Heart right ventricle (tissue), 16 donors: ENCODE measurements at regions not wholly inside any gene's neighbourhood (a gene's known extent, or its start where the extent isn't known, plus 50 kb on each side); places are given as distances from the start of the nearest gene placed in this dataset.

Experiments
- ATAC-seq, 8 donors: fragments of 200-7000 bp; cut with Tn5 transposase; one replicate each; pipeline ENCODE4 v1.9.1; 2020; ENCODE audit warnings: mild to moderate bottlenecking in 8 of 8, moderate library complexity in 8 of 8, moderate number of reproducible peaks in 1 of 8
- DNase-seq, 2 donors: peaks; one replicate each; pipeline ENCODE4 v3.0.0-alpha.2; 2020
- H3K27ac ChIP-seq, 10 donors: fragments of 200-600 bp; sonication (generic) in 2 of 10; one replicate each; pipeline versions ENCODE4 v1.5.0 to v1.8.0; 2020 to 2022; ENCODE audit warnings: mild to moderate bottlenecking in 3 of 10
- H3K27me3 ChIP-seq, 7 donors: fragments of 200-600 bp; one replicate each; pipeline ENCODE4 v1.8.0; 2021 to 2022; ENCODE audit warnings: mild to moderate bottlenecking in 2 of 7
- H3K36me3 ChIP-seq, 9 donors: fragments of 200-600 bp; sonication (generic) in 1 of 9; one replicate each; pipeline versions ENCODE4 v1.5.0 to v1.8.0; 2020 to 2022; ENCODE audit warnings: mild to moderate bottlenecking in 2 of 9
- H3K4me1 ChIP-seq, 9 donors: fragments of 200-600 bp; sonication (generic) in 1 of 9; one replicate each; pipeline versions ENCODE4 v1.5.0 to v1.8.0; 2020 to 2022; ENCODE audit warnings: mild to moderate bottlenecking in 4 of 9
- H3K4me3 ChIP-seq, 10 donors: fragments of 200-600 bp; sonication (generic) in 2 of 10; one replicate each; pipeline versions ENCODE4 v1.5.0 to v1.8.0; 2020 to 2022; ENCODE audit warnings: mild to moderate bottlenecking in 7 of 10, moderate library complexity in 2 of 10
- H3K9me3 ChIP-seq, 11 donors: fragments of 200-600 bp in 10 of 11; sonication (generic) in 2 of 11; one replicate each; pipeline versions ENCODE4 v1.5.0 to v1.8.0; 2013 to 2022; ENCODE audit warnings: mild to moderate bottlenecking in 2 of 11, control low read depth in 1 of 11, moderate library complexity in 1 of 11
- WGBS, 2 donors: extraction: QIAGEN DNeasy Blood & Tissue Kit; methylation state at CpG; one replicate each; pipeline ENCODE4 v1.1.7; 2013; ENCODE audit warnings: inconsistent platforms in 1 of 2; 5-methylcytosine and 5-hydroxymethylcytosine counted together
- intact Hi-C, 10 donors: fragments of 100-400 bp; cut with DNase I; formaldehyde crosslinking; loops; one replicate each; pipeline versions ENCODE4 v1.11.1 to v1.14.2; 2022
- TF ChIP-seq, protein P1 (sequence below), 9 donors: fragments of 200-600 bp; sonication (generic) in 2 of 9; IDR thresholded peaks; one replicate each; pipeline versions ENCODE4 v1.5.0 to v1.8.0; 2021 to 2022; ENCODE audit warnings: antibody characterized with exemption in 9 of 9, mild to moderate bottlenecking in 5 of 9, moderate library complexity in 1 of 9
- donor health status: Arrhythmogenic right ventricular cardiomyopathy.
- donor health status: ischemic (EF 13 %, LVEDD 7.1; RV severe dilation, severe dysfunction).
- donor health status: healthy with polysubstance abuse.
- donor health status: DM: no; HTN: yes; CAD: no.
- donor health status: DM: no; HTN: no; CAD: no.
- donor health status: ischemic (EF 25% LVEDD 6.9; RV normal size, moderate dysfunction).
- donor health status: ischemic (EF 25% LVEDD 5.7; RV mildly dilated, moderate dysfunction).
- donor health status: healthy.
- donor health status: DM: yes; HTN: yes; CAD: no.
- donor health status: Ischemic cardiomyopathy.
- donor health status: ischemic (EF 35%, LVEDD 5.7; RV mildly dilated, moderate dysfunction).
- donor health status: nonischemic (EF 11% LVEDD 7.7; RV severe dilation, severe dysfunction).
- donor health status: DM: yes; HTN: yes; CAD: no.
- donor health status: PGD.
- donor health status: ischemic (EF 29% LVEDD 5.4; RV normal size, mild dysfunction).
- donor health status: nonischemic (EF 23%, LVEDD 6.1; RV moderate dilation, normal function).

GRCh38 chr10:6336016-6336415 lies 133.3 kb downstream of the PFKFB3 start:
- no peaks in the 10 kb centered on the region for H3K9me3 ChIP-seq
- H3K4me1 ChIP-seq = no peaks in the 10 kb centered on the region
- 86 to 91% methylated on average over 3 of the region's 3 CpGs for WGBS, 2 donors
- DNase-seq = no peak
- intact Hi-C loops = no loop called here
- no peak overlapping the region for H3K4me3 ChIP-seq
- peaks cover 0 to 3% (median 0%) of the 10 kb centered on the region in 7 donors for H3K27me3 ChIP-seq
- H3K36me3 ChIP-seq = no peaks in the 10 kb centered on the region
- TF ChIP-seq, protein P1, sequence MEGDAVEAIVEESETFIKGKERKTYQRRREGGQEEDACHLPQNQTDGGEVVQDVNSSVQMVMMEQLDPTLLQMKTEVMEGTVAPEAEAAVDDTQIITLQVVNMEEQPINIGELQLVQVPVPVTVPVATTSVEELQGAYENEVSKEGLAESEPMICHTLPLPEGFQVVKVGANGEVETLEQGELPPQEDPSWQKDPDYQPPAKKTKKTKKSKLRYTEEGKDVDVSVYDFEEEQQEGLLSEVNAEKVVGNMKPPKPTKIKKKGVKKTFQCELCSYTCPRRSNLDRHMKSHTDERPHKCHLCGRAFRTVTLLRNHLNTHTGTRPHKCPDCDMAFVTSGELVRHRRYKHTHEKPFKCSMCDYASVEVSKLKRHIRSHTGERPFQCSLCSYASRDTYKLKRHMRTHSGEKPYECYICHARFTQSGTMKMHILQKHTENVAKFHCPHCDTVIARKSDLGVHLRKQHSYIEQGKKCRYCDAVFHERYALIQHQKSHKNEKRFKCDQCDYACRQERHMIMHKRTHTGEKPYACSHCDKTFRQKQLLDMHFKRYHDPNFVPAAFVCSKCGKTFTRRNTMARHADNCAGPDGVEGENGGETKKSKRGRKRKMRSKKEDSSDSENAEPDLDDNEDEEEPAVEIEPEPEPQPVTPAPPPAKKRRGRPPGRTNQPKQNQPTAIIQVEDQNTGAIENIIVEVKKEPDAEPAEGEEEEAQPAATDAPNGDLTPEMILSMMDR (IDR thresholded peaks at IDR 0.05) = no peak
- ATAC-seq = no peak
- no peak overlapping the region for H3K27ac ChIP-seq

GRCh38 chr10:6337382-6337781 lies 134.7 kb downstream of the PFKFB3 start:
- Histone ChIP-seq H3K36me3 (no peaks in the 10 kb centered on the region), H3K4me1 (no peaks in the 10 kb centered on the region), H3K27ac (peak overlapping the region in 1 of 10 donors; percentile 2), H3K27me3 (no peaks in the 10 kb centered on the region), H3K9me3 (no peaks in the 10 kb centered on the region), H3K4me3 (no peak overlapping the region)
- no peak for DNase-seq
- ATAC-seq = no peak
- WGBS, 2 donors = 57 to 58% methylated on average over 6 of the region's 6 CpGs
- intact Hi-C loops = no loop called here
- TF ChIP-seq, protein P1 (IDR thresholded peaks at IDR 0.05) = no peak

DNA sequence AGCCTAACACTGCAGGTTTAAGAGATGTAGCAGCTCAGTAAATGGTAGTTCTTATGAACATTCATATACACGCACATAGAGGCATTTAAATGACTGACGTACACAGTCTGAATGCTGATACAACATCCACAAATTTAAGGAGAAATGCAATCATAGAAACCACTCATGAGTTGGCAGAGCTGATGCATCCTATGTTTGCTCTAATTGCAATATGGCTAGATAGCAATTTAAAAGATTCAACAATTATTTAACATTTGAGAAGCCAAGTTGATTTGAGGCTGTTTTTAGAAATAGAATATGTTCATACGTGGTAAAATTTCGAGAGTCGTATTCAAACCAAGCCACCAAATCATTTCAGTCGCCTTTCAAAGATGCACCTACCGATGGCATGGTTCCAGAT lies 135.6 kb downstream of the PFKFB3 start:
- H3K9me3 ChIP-seq = no peaks in the 10 kb centered on the region
- no peak overlapping the region for H3K27ac ChIP-seq
- no peaks in the 10 kb centered on the region for H3K27me3 ChIP-seq
- no peaks in the 10 kb centered on the region for H3K4me1 ChIP-seq
- no peak overlapping the region for H3K4me3 ChIP-seq
- intact Hi-C loops = no loop called here
- no peak for ATAC-seq
- TF ChIP-seq, protein P1 (IDR thresholded peaks at IDR 0.05) = no peak
- 82% methylated on average over 7 of the region's 7 CpGs for WGBS, 2 donors
- DNase-seq = no peak
- no peaks in the 10 kb centered on the region for H3K36me3 ChIP-seq

DNA sequence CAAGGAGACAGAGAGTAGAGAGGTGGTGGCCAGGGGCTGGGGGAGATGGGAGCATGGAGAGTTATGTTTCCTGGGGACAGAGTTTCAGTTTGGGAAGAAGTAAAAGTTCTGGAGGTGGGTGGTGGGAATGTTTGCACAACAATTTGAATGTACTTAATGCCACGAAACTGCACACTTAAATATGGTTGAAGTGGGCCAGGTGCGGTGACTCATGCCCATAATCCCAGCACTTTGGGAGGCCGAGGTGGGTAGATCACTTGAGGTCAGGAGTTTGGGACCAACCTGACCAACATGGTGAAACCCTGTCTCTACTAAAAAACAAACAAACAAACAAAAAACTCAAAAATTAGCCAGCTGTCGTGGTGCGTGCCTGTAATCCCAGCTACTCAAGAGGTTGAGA lies 137.2 kb downstream of the PFKFB3 start:
- TF ChIP-seq, protein P1 (IDR thresholded peaks at IDR 0.05) = no peak
- intact Hi-C loops = no loop called here
- no peak overlapping the region for H3K4me3 ChIP-seq
- no peak for ATAC-seq
- 94 to 97% methylated on average over 5 of the region's 5 CpGs for WGBS, 2 donors
- H3K27me3 ChIP-seq = no peaks in the 10 kb centered on the region
- DNase-seq = no peak
- H3K36me3 ChIP-seq = no peaks in the 10 kb centered on the region
- H3K4me1 ChIP-seq = no peaks in the 10 kb centered on the region
- no peak overlapping the region for H3K27ac ChIP-seq
- peaks cover 0 to 7% (median 0%) of the 10 kb centered on the region in 11 donors for H3K9me3 ChIP-seq
